ENCODE measurements at regions not wholly inside any gene's neighbourhood (a gene's known extent, or its start where the extent isn't known, plus 50 kb on each side); places are given as distances from the start of the nearest gene placed in this dataset.

GRCh38 chr6:71490876-71491275 lies 202.3 kb downstream of the OGFRL1 start:
- no peaks in the 10 kb centered on the region for H3K79me2 ChIP-seq (ENCODE audit: insufficient read depth, low read length)
- BruUV-seq (replicated peaks) = no TSS peak
- intact Hi-C loops (cut with micrococcal nuclease) = no loop called here
- ChIA-PET POLR2A (no interaction called here), RAD21 (ENCODE audit: low non-redundant PET in 1 of 2, low total read pairs in 2 of 2, uncharacterized antibody in 2 of 2, unreplicated experiment in 2 of 2) (no interaction called here), CTCF (no interaction called here)
- no peaks in the 10 kb centered on the region for H3K36me3 ChIP-seq (ENCODE audit: control insufficient read depth in 1 of 2, insufficient read depth in 2 of 2, low read length in 2 of 2)
- no peak overlapping the region for H2AFZ ChIP-seq (ENCODE audit: low read depth, low read length, poor library complexity, severe bottlenecking)
- H3K9me2 ChIP-seq (ENCODE audit: insufficient read depth) = no peaks in the 10 kb centered on the region
- ATAC-seq (no peak), DNase-seq (ENCODE audit: low read depth, low spot score) (no peak)
- no peak overlapping the region for H3K9ac ChIP-seq (ENCODE audit: low read length)
- no peak overlapping the region for H3K4me2 ChIP-seq (ENCODE audit: low read length)
- no peaks in the 10 kb centered on the region for H4K20me1 ChIP-seq (ENCODE audit: insufficient read depth)
- no peak overlapping the region for H3K4me3 ChIP-seq (replicated peaks in 1 of 2; ENCODE audit: low read depth in 1 of 2, low read length in 2 of 2)
- H3K4me1 ChIP-seq (ENCODE audit: control insufficient read depth in 1 of 2, insufficient read depth in 2 of 2, low read length in 2 of 2) = peaks cover 0 to 12% of the 10 kb centered on the region in 2 experiments; a peak in 1 of 4 replicates
- H3K9me3 ChIP-seq (ENCODE audit: control insufficient read depth in 1 of 2, insufficient read depth in 1 of 2, low read depth in 1 of 2, low read length in 2 of 2) = no peaks in the 10 kb centered on the region
- no peak for TF ChIP-seq SRF (IDR thresholded peaks at IDR 0.05; ENCODE audit: low read depth)
- no peak for TF ChIP-seq CEBPB (IDR thresholded peaks at IDR 0.05; ENCODE audit: low read depth)
- no peak for TF ChIP-seq SIN3A (IDR thresholded peaks at IDR 0.05; ENCODE audit: low read depth)
- no peak for TF ChIP-seq ELF1 (IDR thresholded peaks at IDR 0.05; ENCODE audit: borderline replicate concordance, low read depth)
- TF ChIP-seq ZNF274 (IDR thresholded peaks at IDR 0.05; ENCODE audit: low read depth, low read length) = no peak
- no peak for TF ChIP-seq EZH2phosphoT487 (IDR thresholded peaks at IDR 0.05; ENCODE audit: borderline replicate concordance)
- TF ChIP-seq RAD21 (IDR thresholded peaks at IDR 0.05; ENCODE audit: low read depth) = no peak
- no peak for TF ChIP-seq ZFX (IDR thresholded peaks at IDR 0.05)
- TF ChIP-seq CBX3 (IDR thresholded peaks at IDR 0.05; ENCODE audit: low read depth) = no peak
- TF ChIP-seq POLR2AphosphoS5 (IDR thresholded peaks at IDR 0.05; ENCODE audit: low read depth, low read length) = no peak
- H3K27me3 ChIP-seq (ENCODE audit: insufficient read depth, low read length) = no peaks in the 10 kb centered on the region
- H3K27ac ChIP-seq (ENCODE audit: low read depth, low read length) = no peak overlapping the region

- no peaks in the 10 kb centered on the region for H3K36me3 ChIP-seq (ENCODE audit: control insufficient read depth in 1 of 2, insufficient read depth in 2 of 2, low read length in 2 of 2)
- H3K9me3 ChIP-seq (ENCODE audit: control insufficient read depth in 1 of 2, insufficient read depth in 1 of 2, low read depth in 1 of 2, low read length in 2 of 2) = no peaks in the 10 kb centered on the region
- no peaks in the 10 kb centered on the region for H3K79me2 ChIP-seq (ENCODE audit: insufficient read depth, low read length)
- H2AFZ ChIP-seq (ENCODE audit: low read depth, low read length, poor library complexity, severe bottlenecking) = no peak overlapping the region
- no peaks in the 10 kb centered on the region for H3K27me3 ChIP-seq (ENCODE audit: insufficient read depth, low read length)
- RAD21 ChIA-PET (ENCODE audit: low non-redundant PET in 1 of 2, low total read pairs in 2 of 2, uncharacterized antibody in 2 of 2, unreplicated experiment in 2 of 2) = no interaction called here
- ATAC-seq (no peak), DNase-seq (ENCODE audit: low read depth, low spot score) (no peak)
- intact Hi-C loops (cut with micrococcal nuclease) = no loop called here
- H3K9ac ChIP-seq (ENCODE audit: low read length) = no peak overlapping the region
- no peaks in the 10 kb centered on the region for H3K9me2 ChIP-seq (ENCODE audit: insufficient read depth)
- no peak overlapping the region for H3K4me3 ChIP-seq (replicated peaks in 1 of 2; ENCODE audit: low read depth in 1 of 2, low read length in 2 of 2)
- H3K4me1 ChIP-seq (ENCODE audit: control insufficient read depth in 1 of 2, insufficient read depth in 2 of 2, low read length in 2 of 2) = peaks cover 0 to 12% of the 10 kb centered on the region in 2 experiments; a peak in 1 of 4 replicates
- no peak overlapping the region for H3K4me2 ChIP-seq (ENCODE audit: low read length)
- no TSS peak for BruUV-seq (replicated peaks)
- no peaks in the 10 kb centered on the region for H4K20me1 ChIP-seq (ENCODE audit: insufficient read depth)
- POLR2A ChIA-PET = no interaction called here
- H3K27ac ChIP-seq (ENCODE audit: low read depth, low read length) = no peak overlapping the region
- CTCF ChIA-PET = no interaction called here
- TF ChIP-seq REST (IDR thresholded peaks at IDR 0.05; ENCODE audit: low read depth) (no peak), CBX3 (IDR thresholded peaks at IDR 0.05; ENCODE audit: low read depth) (no peak), SRF (IDR thresholded peaks at IDR 0.05; ENCODE audit: low read depth) (no peak), CTCF (IDR thresholded peaks at IDR 0.05 in 2 of 3, conservative IDR thresholded peaks at IDR 0.05 in 1 of 3; ENCODE audit: borderline replicate concordance in 1 of 3, insufficient read depth in 1 of 3, low read depth in 2 of 3, low read length in 2 of 3) (no peak), TCF7L2 (IDR thresholded peaks at IDR 0.05; ENCODE audit: borderline replicate concordance, extremely low read depth, insufficient read depth, insufficient read length) (no peak), ZBTB33 (IDR thresholded peaks at IDR 0.05; ENCODE audit: extremely low read depth, insufficient replicate concordance, low read length) (no peak), ELF1 (IDR thresholded peaks at IDR 0.05; ENCODE audit: borderline replicate concordance, low read depth) (no peak)
Observed at GRCh38 chr6:71491844-71492243, 203.2 kb downstream of the OGFRL1 start.

Data from HCT116 (cell line).